GM10266 (cell line): ENCODE measurements at regions not wholly inside any gene's neighbourhood (a gene's known extent, or its start where the extent isn't known, plus 50 kb on each side); places are given as distances from the start of the nearest gene placed in this dataset.

Experiments
- DNase-seq: peaks from one replicate; pipeline ENCODE4 v3.0.0; 2012; ENCODE audit errors: extremely low spot score
- TF ChIP-seq, protein P1 (sequence below): IDR thresholded peaks from 2 replicates; pipeline ENCODE4 v1.5.1; 2012; ENCODE audit warnings: mild to moderate bottlenecking, low read depth; ENCODE audit not compliant: control insufficient read depth, insufficient read depth; ENCODE audit errors: missing control alignments

DNA sequence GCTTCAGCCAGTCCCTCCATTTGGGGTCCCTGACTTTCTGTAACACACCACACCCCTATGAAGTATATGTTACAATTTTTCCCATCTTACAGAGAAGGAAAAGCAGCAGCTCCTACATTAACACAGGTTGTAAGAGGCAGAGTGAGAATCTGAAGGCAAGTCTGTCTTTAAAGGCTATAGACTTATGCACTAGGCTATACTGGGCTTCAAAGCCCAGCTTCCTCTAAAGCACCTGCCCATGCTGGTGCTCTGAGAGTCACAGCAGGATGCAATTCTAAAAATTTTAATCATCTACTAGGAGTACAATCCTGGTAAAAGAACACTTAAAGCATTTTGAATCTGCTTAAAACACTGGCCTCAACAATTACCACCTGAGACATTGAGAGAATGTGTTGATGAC lies 113.0 kb upstream of the NLGN4Y start:
- no peak for DNase-seq
- TF ChIP-seq, protein P1, sequence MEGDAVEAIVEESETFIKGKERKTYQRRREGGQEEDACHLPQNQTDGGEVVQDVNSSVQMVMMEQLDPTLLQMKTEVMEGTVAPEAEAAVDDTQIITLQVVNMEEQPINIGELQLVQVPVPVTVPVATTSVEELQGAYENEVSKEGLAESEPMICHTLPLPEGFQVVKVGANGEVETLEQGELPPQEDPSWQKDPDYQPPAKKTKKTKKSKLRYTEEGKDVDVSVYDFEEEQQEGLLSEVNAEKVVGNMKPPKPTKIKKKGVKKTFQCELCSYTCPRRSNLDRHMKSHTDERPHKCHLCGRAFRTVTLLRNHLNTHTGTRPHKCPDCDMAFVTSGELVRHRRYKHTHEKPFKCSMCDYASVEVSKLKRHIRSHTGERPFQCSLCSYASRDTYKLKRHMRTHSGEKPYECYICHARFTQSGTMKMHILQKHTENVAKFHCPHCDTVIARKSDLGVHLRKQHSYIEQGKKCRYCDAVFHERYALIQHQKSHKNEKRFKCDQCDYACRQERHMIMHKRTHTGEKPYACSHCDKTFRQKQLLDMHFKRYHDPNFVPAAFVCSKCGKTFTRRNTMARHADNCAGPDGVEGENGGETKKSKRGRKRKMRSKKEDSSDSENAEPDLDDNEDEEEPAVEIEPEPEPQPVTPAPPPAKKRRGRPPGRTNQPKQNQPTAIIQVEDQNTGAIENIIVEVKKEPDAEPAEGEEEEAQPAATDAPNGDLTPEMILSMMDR = no peak

DNA sequence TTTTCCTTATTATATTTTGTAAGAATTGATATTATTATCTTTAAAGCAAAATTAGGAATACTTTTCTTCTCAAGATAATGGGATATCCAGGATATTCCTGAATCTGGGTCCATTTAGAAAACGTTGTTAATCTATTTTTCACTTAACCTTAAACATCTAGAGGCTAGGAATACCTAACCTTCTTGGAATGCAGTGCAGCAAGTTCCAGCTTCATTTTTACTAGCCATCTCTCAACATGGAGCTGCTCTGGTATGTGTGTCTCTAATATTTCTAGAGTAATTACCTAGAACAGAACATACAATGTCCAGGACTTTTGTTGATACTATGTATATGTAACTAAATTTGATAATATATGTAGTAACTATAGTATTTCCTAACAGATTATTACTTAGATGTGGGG lies 87.8 kb upstream of the NLGN4Y start:
- DNase-seq = no peak
- TF ChIP-seq, protein P1 = no peak

DNA sequence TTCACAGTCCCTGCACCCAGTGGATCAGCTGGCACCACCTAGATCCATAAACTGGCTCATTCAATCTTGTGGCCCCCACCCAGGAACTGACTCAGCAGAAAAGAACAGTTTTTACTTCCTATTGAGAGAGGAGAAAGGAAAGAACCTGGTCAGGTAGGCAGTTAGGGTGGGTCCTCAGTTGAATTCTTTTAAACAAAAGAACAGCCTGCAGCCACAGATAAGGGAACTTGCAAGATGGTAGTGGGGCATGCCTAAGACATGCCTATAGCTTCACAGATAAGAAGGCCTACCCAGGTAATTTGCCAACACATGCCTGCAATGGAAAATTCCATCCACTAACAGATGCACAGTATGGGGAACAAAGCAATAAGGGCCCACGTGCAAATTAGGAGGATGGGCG lies 86.7 kb upstream of the NLGN4Y start:
- TF ChIP-seq, protein P1 = no peak
- DNase-seq = no peak

DNA sequence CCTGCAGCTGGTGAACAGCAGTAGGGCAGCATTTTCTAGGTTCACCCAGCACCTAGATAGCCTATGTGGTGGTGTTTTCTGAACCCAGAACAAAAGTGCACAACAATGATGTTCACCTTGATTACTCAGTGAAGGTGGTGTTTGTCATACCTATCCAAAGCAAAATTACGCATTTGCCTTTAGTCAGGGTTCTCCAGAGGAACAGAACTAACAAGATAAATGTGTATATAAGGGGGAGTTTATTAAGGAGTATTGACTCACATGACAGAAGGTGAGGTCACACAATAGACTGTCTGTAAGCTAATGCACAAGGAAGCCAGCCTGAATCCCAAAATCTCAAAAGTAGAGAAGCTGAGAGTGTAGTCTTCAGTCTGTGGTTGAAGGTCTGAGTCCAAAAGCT lies 85.9 kb upstream of the NLGN4Y start:
- no peak for DNase-seq
- TF ChIP-seq, protein P1 = no peak

DNA sequence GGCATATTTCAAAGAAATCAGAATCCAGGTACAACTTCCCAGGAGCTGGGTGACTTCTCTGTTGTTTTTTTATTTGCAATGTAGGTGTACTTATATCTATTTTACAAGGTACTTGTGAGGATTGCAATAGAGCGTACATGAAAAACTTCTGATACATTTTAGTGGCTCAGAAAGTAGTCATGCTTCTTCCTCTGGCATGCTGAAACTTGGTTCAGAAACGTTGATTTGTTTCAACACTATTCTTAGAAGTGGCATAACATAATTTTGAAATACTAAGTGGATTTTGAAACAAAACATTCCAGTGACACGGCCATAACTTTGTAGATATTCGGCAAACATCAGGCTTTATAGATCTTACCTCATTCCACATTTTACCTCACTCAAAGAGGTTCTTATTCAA lies 79.8 kb upstream of the NLGN4Y start:
- TF ChIP-seq, protein P1 = no peak
- DNase-seq = no peak

DNA sequence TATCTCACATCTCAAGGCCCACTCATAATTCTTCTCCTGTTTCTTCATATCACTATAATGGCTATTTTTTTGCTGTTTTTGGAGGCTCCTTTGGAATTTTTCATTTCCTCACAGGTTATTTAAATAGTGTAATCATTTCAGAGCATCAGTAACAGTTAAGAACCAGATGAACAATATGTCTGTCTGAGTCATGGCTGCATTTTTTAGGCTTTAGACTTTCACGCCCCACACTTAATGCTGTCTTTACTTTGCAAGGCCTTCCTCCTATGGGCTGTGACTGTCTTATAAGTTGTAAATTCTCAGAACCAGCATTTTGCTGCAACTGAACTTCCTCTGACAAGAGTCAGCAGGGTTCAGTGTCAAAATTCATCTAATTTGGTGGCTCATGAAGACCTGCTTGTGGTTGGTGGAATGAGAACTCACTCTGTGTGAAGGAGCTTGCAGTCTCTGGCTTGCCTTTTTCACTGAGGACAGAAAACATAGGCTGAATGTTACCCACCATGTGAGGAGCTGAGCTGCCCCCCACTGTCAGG lies 56.1 kb upstream of the NLGN4Y start:
- DNase-seq = no peak
- TF ChIP-seq, protein P1 = no peak

DNA sequence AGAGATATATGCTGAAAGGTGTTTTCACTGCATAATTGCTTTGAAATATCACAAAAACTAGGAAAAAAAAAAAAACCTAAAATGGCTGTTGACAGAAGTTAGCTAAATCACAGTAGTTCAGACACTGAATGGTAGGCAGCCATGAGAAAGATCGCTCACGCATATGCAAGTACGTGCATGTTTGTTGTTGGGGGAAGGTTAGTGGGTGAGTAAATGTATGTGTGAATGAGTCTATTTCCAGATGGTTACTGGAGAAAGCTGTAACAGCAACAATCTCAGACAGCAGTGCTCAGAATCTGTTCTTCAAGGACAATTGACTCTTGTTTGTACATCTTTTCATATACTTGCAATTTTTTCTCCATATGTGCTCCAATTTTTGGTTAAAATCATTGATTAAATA lies 51.9 kb upstream of the NLGN4Y start:
- TF ChIP-seq, protein P1 = no peak

More for the DNA sequence above, 51.9 kb upstream of the NLGN4Y start:
- DNase-seq = no peak
